ENCODE measurements at regions not wholly inside any gene's neighbourhood (a gene's known extent, or its start where the extent isn't known, plus 50 kb on each side); places are given as distances from the start of the nearest gene placed in this dataset.

- TF ChIP-seq, protein P1, sequence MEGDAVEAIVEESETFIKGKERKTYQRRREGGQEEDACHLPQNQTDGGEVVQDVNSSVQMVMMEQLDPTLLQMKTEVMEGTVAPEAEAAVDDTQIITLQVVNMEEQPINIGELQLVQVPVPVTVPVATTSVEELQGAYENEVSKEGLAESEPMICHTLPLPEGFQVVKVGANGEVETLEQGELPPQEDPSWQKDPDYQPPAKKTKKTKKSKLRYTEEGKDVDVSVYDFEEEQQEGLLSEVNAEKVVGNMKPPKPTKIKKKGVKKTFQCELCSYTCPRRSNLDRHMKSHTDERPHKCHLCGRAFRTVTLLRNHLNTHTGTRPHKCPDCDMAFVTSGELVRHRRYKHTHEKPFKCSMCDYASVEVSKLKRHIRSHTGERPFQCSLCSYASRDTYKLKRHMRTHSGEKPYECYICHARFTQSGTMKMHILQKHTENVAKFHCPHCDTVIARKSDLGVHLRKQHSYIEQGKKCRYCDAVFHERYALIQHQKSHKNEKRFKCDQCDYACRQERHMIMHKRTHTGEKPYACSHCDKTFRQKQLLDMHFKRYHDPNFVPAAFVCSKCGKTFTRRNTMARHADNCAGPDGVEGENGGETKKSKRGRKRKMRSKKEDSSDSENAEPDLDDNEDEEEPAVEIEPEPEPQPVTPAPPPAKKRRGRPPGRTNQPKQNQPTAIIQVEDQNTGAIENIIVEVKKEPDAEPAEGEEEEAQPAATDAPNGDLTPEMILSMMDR (IDR thresholded peaks at IDR 0.05): no peak
- no peak for TF ChIP-seq POLR2A (IDR thresholded peaks at IDR 0.05)
Measured at GRCh38 chr2:71934595-71935261, 212.9 kb downstream of the CYP26B1 start.
